B cell (primary cell): ENCODE measurements at regions not wholly inside any gene's neighbourhood (a gene's known extent, or its start where the extent isn't known, plus 50 kb on each side); places are given as distances from the start of the nearest gene placed in this dataset.

ENCODE experiments used
- EZH2 ChIP-seq: IDR thresholded peaks from 2 replicates; pipeline ENCODE4 v1.6.1; 2012; ENCODE audit warnings: borderline replicate concordance, low read depth, mild to moderate bottlenecking, moderate library complexity, low read length; ENCODE audit not compliant: insufficient read depth, poor library complexity, severe bottlenecking
- TF ChIP-seq, protein P1 (sequence below): fragments of 200-600 bp; IDR thresholded peaks from one replicate; pipeline ENCODE4 v1.8.0; 2022; ENCODE audit warnings: antibody characterized with exemption, mild to moderate bottlenecking

DNA sequence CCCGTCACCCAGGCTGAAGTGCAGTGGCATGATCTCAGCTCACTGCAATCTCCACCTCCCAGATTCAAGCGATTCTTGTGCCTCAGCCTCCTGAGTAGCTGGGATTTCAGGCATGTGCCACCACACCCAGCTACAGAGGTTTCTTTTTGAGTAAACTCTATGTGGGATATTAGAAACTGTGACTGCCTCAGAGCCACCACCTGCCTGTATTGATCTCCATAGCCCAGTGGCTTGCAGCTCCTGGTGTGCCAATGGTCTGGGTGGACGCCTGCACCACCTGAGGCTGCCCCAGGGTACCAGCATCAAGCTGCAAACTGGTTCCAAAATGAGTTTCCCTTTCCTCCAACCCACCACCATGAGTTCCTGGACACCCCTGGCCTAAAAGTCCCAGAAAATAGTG is 89.7 kb upstream of the SLC44A3 start:
- TF ChIP-seq, protein P1, sequence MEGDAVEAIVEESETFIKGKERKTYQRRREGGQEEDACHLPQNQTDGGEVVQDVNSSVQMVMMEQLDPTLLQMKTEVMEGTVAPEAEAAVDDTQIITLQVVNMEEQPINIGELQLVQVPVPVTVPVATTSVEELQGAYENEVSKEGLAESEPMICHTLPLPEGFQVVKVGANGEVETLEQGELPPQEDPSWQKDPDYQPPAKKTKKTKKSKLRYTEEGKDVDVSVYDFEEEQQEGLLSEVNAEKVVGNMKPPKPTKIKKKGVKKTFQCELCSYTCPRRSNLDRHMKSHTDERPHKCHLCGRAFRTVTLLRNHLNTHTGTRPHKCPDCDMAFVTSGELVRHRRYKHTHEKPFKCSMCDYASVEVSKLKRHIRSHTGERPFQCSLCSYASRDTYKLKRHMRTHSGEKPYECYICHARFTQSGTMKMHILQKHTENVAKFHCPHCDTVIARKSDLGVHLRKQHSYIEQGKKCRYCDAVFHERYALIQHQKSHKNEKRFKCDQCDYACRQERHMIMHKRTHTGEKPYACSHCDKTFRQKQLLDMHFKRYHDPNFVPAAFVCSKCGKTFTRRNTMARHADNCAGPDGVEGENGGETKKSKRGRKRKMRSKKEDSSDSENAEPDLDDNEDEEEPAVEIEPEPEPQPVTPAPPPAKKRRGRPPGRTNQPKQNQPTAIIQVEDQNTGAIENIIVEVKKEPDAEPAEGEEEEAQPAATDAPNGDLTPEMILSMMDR: no peak
- TF ChIP-seq EZH2: no peak
